ENCODE measurements at regions not wholly inside any gene's neighbourhood (a gene's known extent, or its start where the extent isn't known, plus 50 kb on each side); places are given as distances from the start of the nearest gene placed in this dataset.

- Histone ChIP-seq H3K4me3 (ENCODE audit: low read depth, low read length, poor library complexity, severe bottlenecking) (no peak overlapping the region), H3K9me3 (ENCODE audit: low read length) (no peaks in the 10 kb centered on the region), H3K4me1 (ENCODE audit: insufficient read depth, low read length, poor library complexity, severe bottlenecking) (no peaks in the 10 kb centered on the region), H3K27ac (ENCODE audit: low read depth, low read length, poor library complexity, severe bottlenecking) (no peak overlapping the region), H3K9me2 (ENCODE audit: insufficient read depth, low read length) (no peaks in the 10 kb centered on the region), H3K36me3 (ENCODE audit: insufficient read depth, low read length) (no peaks in the 10 kb centered on the region), H4K20me1 (ENCODE audit: insufficient read depth, low read length) (no peaks in the 10 kb centered on the region), H3K4me2 (ENCODE audit: low read length) (no peak overlapping the region), H3K79me2 (ENCODE audit: insufficient read depth, low read depth, low read length) (no peaks in the 10 kb centered on the region), H2AFZ (ENCODE audit: low read length) (no peak overlapping the region)
- POLR2A ChIA-PET, result no interaction called here
- CTCF ChIA-PET (ENCODE audit: unreplicated experiment), result no interaction called here
- TF ChIP-seq CTCF (conservative IDR thresholded peaks at IDR 0.05; ENCODE audit: low read length), result no peak
- TF ChIP-seq EZH2phosphoT487 (IDR thresholded peaks at IDR 0.05; ENCODE audit: borderline replicate concordance, low read depth, low read length), result no peak
- BruUV-seq (replicated peaks), result no TSS peak
- no peak for DNase-seq (ENCODE audit: low spot score)
- intact Hi-C loops (cut with micrococcal nuclease; ENCODE audit: unreplicated experiment), result no loop called here
These were observed 58.7 kb downstream of the OTOL1 start for GRCh38 chr3:161555320-161555719.

- Histone ChIP-seq H3K27ac (ENCODE audit: low read depth, low read length, poor library complexity, severe bottlenecking) (no peak overlapping the region), H2AFZ (ENCODE audit: low read length) (no peak overlapping the region), H3K4me2 (ENCODE audit: low read length) (no peak overlapping the region), H3K4me3 (ENCODE audit: low read depth, low read length, poor library complexity, severe bottlenecking) (no peak overlapping the region), H3K79me2 (ENCODE audit: insufficient read depth, low read depth, low read length) (no peaks in the 10 kb centered on the region), H3K9me2 (ENCODE audit: insufficient read depth, low read length) (no peaks in the 10 kb centered on the region), H3K9me3 (ENCODE audit: low read length) (no peaks in the 10 kb centered on the region), H4K20me1 (ENCODE audit: insufficient read depth, low read length) (no peaks in the 10 kb centered on the region), H3K4me1 (ENCODE audit: insufficient read depth, low read length, poor library complexity, severe bottlenecking) (no peaks in the 10 kb centered on the region), H3K36me3 (ENCODE audit: insufficient read depth, low read length) (no peaks in the 10 kb centered on the region)
- DNase-seq (ENCODE audit: low spot score), result no peak
- intact Hi-C loops (cut with micrococcal nuclease; ENCODE audit: unreplicated experiment), result no loop called here
- no TSS peak for BruUV-seq (replicated peaks)
- TF ChIP-seq EZH2phosphoT487 (IDR thresholded peaks at IDR 0.05; ENCODE audit: borderline replicate concordance, low read depth, low read length) (no peak), CTCF (conservative IDR thresholded peaks at IDR 0.05; ENCODE audit: low read length) (no peak)
- ChIA-PET POLR2A (interaction anchor here (0.6 kb wide), 1 partner anchor 96 kb away, joined by 3 read pairs; no protein-coding TSS in a partner anchor), CTCF (ENCODE audit: unreplicated experiment) (no interaction called here)
These were observed 59.9 kb downstream of the OTOL1 start for GRCh38 chr3:161556533-161556932.

GRCh38 chr3:161556941-161557340 is 60.3 kb downstream of the OTOL1 start:
- POLR2A ChIA-PET, result interaction anchor here (0.9 kb wide), 1 partner anchor 8 kb away, joined by 3 read pairs; no protein-coding TSS in a partner anchor
- Histone ChIP-seq H3K4me1 (ENCODE audit: insufficient read depth, low read length, poor library complexity, severe bottlenecking) (no peaks in the 10 kb centered on the region), H3K4me2 (ENCODE audit: low read length) (no peak overlapping the region), H3K27ac (ENCODE audit: low read depth, low read length, poor library complexity, severe bottlenecking) (no peak overlapping the region), H3K36me3 (ENCODE audit: insufficient read depth, low read length) (no peaks in the 10 kb centered on the region), H4K20me1 (ENCODE audit: insufficient read depth, low read length) (no peaks in the 10 kb centered on the region), H2AFZ (ENCODE audit: low read length) (no peak overlapping the region), H3K9me2 (ENCODE audit: insufficient read depth, low read length) (no peaks in the 10 kb centered on the region), H3K4me3 (ENCODE audit: low read depth, low read length, poor library complexity, severe bottlenecking) (no peak overlapping the region), H3K79me2 (ENCODE audit: insufficient read depth, low read depth, low read length) (no peaks in the 10 kb centered on the region), H3K9me3 (ENCODE audit: low read length) (no peaks in the 10 kb centered on the region)
- DNase-seq (ENCODE audit: low spot score), result no peak
- no TSS peak for BruUV-seq (replicated peaks)
- TF ChIP-seq EZH2phosphoT487 (IDR thresholded peaks at IDR 0.05; ENCODE audit: borderline replicate concordance, low read depth, low read length), result no peak
- TF ChIP-seq CTCF (conservative IDR thresholded peaks at IDR 0.05; ENCODE audit: low read length), result no peak
- CTCF ChIA-PET (ENCODE audit: unreplicated experiment), result no interaction called here
- intact Hi-C loops (cut with micrococcal nuclease; ENCODE audit: unreplicated experiment), result no loop called here

Data from OCI-LY7 (cell line).